PC-3 (cell line): ENCODE measurements at regions not wholly inside any gene's neighbourhood (a gene's known extent, or its start where the extent isn't known, plus 50 kb on each side); places are given as distances from the start of the nearest gene placed in this dataset.
"Not testable (repeated sequence)": the region's sequence is repeated elsewhere in the genome, so short reads cannot be mapped to it uniquely, and the experiment has no call there.

Experiments
- CTCF ChIP-seq: fragments of 300-600 bp; sonication (generic); conservative IDR thresholded peaks from 2 replicates; pipeline ENCODE4 v1.5.1; 2017; ENCODE audit warnings: antibody characterized with exemption, low read depth, mild to moderate bottlenecking, low read length
- EZH2 ChIP-seq: fragments of 300-600 bp; sonication (generic); IDR thresholded peaks from one replicate; pipeline ENCODE4 v1.6.1; 2017; ENCODE audit warnings: antibody characterized with exemption, mild to moderate bottlenecking, low read length; ENCODE audit not compliant: unreplicated experiment
- EZH2phosphoT487 ChIP-seq: fragments of 300-600 bp; sonication (generic); IDR thresholded peaks from 2 replicates; pipeline ENCODE4 v1.6.1; 2018; ENCODE audit warnings: mild to moderate bottlenecking, antibody characterized with exemption, low read length, borderline replicate concordance

GRCh38 chr13:50510885-50511545, 332.5 kb downstream of the DLEU7 start:
- TF ChIP-seq CTCF, EZH2, EZH2phosphoT487: not testable (repeated sequence)
